ENCODE measurements at regions not wholly inside any gene's neighbourhood (a gene's known extent, or its start where the extent isn't known, plus 50 kb on each side); places are given as distances from the start of the nearest gene placed in this dataset.

DNA sequence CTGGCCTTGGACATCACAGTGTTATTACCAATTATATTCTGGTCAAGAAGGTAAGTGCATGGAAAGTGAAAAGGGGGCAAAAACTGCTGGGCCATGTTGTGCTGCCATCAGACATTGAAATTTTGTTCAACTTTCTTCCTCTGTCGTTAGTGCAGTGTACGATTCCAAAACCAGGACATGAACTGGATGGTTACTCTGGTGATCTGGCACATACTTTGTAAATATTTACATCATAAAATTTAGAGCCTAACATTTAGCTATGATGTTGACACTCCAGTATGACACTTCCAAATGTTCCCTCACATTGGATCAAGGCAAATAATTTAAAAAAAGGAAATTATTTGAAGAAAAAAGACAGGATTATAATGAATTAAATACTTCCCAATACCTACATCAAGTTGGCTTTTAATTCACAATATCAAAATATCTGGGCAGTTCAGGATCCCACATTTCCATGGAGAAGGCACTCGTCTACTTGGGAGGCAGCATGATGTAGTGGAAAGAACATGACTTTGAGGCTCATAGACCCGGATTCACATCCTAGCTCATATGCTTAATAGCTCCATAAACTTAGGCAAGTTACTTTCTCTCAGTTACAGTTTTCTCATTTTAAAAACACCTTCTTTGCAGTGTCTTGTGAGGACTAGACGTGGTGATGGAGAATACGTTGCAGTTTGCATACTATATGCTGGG lies 342.5 kb upstream of the MPDZ start:
- TF ChIP-seq, protein P1, sequence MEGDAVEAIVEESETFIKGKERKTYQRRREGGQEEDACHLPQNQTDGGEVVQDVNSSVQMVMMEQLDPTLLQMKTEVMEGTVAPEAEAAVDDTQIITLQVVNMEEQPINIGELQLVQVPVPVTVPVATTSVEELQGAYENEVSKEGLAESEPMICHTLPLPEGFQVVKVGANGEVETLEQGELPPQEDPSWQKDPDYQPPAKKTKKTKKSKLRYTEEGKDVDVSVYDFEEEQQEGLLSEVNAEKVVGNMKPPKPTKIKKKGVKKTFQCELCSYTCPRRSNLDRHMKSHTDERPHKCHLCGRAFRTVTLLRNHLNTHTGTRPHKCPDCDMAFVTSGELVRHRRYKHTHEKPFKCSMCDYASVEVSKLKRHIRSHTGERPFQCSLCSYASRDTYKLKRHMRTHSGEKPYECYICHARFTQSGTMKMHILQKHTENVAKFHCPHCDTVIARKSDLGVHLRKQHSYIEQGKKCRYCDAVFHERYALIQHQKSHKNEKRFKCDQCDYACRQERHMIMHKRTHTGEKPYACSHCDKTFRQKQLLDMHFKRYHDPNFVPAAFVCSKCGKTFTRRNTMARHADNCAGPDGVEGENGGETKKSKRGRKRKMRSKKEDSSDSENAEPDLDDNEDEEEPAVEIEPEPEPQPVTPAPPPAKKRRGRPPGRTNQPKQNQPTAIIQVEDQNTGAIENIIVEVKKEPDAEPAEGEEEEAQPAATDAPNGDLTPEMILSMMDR (IDR thresholded peaks at IDR 0.05): no peak
- no peak for TF ChIP-seq POLR2AphosphoS5 (IDR thresholded peaks at IDR 0.05; ENCODE audit: insufficient read depth in 1 of 2, low read depth in 1 of 2)
- TF ChIP-seq POLR2A (IDR thresholded peaks at IDR 0.05): no peak

Data from vagina (tissue), 2 donors.